ENCODE measurements at regions not wholly inside any gene's neighbourhood (a gene's known extent, or its start where the extent isn't known, plus 50 kb on each side); places are given as distances from the start of the nearest gene placed in this dataset.

- TF ChIP-seq CTCF (IDR thresholded peaks at IDR 0.05; ENCODE audit: low read length): no peak
- TF ChIP-seq EZH2 (IDR thresholded peaks at IDR 0.05; ENCODE audit: borderline replicate concordance, low read length): no peak
Observed at GRCh38 chr10:3361640-3362039, 189.1 kb upstream of the PITRM1 start.
